Esophagus mucosa (tissue), 1 donor: ENCODE measurements at regions not wholly inside any gene's neighbourhood (a gene's known extent, or its start where the extent isn't known, plus 50 kb on each side); places are given as distances from the start of the nearest gene placed in this dataset.

Source experiments
- ATAC-seq: fragments of 200-7000 bp; cut with Tn5 transposase; one replicate; pipeline ENCODE4 v1.9.1; 2020
- donor health status: DM: yes; HTN: yes; CAD: no.

DNA sequence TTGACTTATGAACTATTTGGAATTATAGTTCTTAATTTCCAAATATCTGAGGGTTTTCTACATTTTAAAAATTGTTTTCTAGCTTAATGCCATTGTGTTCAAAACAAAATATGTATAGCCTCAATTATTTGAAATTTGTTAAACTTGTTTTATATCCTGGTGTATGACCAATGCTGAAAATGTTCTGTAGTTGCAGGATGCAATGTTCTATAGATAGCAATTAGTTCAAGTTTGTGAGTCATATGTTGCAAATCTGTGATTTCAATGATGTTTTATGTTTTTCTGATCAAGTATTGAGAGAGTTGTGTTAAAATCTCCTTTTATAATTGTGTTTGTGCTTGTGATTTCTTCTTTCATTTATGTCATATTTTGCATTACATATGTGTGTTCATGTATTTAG lies 517.5 kb downstream of the ADGRL2 start:
- ATAC-seq, result no peak

DNA sequence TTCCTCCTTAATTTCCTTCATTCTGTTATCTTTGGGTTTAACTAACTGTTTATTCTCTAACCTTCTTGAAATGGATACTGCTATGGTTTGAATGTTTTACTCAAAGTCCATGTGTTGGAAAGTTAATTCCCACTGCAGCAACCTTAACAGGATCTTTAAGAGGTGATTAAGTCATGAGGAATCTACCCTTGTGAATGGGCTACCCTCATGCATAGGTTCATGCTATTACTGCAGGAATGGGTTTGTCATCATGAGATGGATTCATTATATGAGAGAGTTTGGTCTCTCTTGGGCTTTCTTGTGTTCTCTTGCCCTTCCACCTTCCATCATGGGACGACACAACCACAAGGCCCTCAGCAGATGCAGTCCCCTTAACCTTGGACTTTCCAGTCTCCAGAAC lies 516.9 kb downstream of the ADGRL2 start:
- ATAC-seq, result no peak

DNA sequence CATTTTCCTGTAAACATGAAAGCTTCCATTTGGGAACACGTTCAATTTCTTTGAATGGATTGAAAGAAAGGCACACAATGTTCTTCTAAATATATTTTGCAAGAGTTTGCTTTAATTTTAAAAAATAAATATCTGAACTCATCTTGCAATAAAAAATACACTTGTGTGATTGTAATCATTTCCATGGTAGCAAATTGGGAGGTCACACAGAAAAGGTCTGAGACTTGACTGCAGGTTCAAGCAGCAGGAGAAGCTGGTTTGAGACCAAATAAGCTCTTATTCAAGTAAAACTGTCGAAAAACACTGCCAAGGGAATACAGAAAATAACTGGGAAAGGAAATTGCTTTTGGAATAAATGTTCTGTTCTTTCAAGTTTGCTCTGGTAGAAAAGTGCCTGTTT lies 498.9 kb downstream of the ADGRL2 start:
- no peak for ATAC-seq

DNA sequence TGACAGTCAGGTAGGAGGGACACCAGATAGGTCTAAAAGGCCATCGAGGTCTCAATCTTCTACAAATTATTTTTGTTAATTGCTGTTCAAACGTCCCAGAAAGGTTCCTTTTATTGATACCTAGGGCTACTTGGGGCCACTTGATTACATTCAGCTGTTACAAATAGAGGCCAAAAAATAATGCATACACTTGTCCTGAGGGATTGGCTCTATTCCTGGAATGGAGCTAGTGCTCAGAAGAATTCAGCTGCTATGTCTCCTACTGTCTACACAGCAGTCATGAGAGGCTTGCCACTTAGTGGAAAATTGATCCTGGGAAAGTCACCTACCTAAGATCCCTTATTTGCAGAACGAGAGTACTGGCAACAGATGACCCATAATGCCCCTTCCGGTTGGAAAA lies 498.3 kb downstream of the ADGRL2 start:
- no peak for ATAC-seq

DNA sequence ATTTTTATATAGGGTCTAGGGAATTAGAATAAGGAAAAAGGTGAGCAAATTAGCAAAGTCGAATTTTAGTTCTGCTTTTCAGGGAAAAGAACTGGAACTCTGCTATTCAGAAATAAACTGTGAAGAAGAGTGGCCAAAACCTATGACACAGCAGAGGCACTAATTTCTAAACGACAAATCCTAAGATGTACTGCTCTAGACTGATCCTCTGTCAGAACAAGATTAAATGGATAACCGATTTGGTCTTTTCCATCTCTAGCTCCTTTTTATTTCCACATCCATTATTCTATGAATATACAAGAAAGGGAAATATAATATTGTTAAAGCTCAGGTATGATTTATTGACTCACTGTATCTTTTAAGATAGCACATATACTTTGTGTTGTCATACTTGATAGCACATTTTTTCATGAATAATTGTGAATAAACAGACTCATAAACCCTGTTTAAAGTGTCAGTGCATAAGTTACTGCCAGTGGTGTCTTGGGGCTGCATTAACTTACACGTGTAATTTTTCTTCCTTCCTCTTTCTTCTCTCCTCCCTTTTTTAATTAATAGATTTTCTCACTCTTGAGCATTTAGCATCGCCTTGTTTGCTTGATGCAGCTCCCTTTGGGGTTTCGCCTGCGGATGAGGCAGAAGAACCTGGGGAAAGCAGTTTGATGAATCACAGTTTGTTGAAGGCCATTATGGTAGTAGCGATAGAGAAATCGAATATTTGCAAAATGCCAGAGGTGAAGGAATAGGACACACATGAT lies 496.6 kb downstream of the ADGRL2 start:
- no peak for ATAC-seq

DNA sequence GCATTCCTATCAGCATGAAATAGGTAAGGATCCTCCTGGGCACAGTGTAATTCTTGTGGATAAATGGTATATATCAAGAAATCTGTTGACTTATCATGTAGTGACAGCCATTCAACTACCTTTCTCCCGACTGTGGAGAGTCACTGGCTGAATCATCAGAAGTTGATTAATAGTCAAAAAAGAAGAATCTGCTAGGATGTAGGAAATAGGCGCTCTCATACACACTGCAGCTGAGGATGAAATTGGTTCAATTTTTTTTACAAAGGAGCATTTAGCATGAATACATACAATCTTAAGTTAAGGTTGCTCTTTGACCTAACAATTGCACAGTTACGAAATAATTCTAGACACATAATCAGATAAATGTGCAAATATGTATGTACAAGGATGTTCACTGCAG lies 486.8 kb downstream of the ADGRL2 start:
- no peak for ATAC-seq

DNA sequence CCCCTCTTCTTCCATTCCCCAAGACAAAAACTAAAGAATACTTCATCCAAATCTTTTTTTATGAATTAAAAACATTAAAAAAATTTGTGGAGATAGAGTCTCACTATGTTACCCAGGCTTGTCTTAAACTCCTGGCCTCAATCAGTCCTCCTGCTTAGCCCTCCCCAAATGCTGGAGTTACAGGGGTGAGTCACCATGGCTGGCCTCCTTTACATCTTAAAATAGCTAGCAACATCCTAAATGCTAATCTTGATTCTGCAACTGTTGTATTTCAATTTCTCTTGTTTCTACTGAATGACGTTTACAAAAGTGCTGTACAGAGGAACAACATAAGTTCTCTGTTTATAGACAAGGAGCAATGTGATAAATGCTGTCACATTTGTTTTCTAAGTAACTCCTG lies 483.5 kb downstream of the ADGRL2 start:
- ATAC-seq, result no peak

DNA sequence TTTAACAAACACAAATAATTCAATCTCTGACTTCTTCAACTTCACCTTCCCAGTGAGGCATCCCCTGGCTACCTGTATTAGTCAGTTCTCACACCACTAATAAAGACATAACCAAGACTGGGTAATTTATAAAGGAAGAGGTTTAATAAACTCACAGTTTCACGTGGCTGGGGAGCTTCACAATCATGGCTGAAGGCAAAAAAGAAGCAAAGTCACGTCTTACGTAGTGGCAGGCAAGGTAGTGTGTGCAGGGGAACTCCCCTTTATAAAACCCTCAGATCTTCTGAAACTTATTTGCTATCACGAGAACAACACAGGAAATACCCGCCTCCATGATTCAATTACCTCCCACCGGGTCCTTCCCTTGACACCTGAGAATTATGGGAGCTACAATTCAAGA lies 478.5 kb downstream of the ADGRL2 start:
- ATAC-seq, result no peak

DNA sequence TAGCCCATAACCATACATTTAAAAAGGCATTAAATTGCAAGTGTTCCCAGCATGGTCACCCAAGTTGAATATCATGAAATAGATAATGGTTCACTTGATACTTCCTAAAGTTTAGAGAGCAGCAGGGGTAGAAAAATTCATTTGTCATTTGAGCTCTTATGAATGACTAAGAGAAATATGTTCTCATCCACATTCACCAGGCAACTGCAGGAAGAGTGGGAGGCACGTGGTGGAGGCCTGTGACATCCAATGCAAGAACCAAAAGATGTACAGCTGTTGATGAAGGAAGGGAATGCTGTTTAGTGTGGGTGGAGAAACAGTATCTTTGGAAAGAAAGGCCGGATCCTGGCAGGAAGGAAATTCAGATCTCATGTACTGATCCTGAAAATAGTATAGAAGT lies 473.1 kb downstream of the ADGRL2 start:
- ATAC-seq, result no peak

DNA sequence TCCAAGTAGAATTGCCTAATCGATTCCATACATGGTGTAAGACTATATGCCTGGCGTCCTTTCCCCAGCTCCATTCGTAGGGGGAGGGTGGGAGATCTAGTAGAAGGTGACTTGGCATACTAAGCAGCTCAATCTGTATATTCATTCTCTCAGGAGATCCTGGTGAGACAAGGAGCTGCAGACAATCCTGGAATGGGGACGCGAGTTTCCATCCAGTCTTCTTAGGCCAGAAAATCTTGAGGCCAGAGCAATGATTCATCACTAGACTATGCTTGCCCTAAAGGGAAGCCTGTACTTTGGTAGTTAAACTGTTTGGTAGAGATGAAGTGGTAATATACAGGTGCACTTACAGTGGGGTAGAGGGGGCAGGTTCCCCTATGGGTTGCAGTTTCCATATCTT lies 468.7 kb downstream of the ADGRL2 start:
- peak; percentile 15 for ATAC-seq

DNA sequence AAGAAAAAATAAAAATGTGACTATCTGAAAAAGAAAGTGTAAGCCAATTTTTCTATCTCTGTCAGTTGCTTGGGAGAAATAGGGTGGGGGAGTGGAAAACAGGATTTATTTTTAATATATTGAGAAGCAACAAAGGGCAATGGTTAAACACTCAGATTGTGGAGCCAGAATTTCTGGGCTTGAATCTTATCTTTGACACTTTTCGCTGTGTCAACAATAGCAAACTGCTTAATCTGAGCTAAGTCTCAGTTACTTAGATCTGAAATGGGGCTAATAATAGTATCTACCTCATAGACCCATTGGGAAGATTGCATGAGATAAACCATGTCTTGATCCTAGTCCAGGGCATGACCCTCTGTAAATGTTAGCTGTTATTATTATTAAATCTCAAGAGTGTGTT lies 468.1 kb downstream of the ADGRL2 start:
- no peak for ATAC-seq

DNA sequence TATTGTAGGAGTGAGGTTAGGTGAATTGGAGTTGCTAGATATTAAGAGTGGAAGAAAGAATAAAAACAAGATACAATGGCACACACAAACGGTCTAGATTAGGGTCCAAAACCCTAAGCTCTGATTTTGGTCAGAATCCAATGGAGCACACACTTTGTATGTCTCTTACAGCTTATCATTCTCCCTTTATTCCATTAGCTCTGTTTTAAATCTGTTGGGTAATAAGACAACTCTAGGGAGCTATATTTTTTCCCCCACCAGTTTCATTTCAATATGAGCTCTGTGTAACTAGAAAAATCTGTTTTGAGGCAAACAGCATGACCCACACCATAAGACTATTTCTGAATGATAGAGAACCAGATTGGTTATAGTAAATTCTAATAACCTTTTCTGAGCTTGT lies 465.6 kb downstream of the ADGRL2 start:
- no peak for ATAC-seq

DNA sequence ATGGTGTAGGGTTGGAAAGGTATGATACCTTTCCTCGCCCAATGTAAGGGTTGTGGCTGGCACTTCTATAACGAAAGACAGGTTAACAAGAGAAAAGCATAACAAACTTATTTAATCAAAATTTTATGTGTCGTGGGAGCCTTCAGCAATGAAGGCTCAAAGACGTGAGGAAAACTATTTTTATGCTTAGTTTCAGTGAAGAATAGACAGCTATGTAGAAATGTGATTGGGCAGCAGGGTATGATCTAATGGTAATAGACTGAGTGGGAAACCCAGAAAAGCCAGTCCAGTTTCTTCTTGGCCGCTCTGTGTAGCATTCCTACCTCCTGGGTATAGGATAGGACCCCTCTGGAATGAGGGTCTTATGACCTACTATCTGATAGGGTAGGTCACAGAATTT lies 464.7 kb downstream of the ADGRL2 start:
- ATAC-seq, result no peak

DNA sequence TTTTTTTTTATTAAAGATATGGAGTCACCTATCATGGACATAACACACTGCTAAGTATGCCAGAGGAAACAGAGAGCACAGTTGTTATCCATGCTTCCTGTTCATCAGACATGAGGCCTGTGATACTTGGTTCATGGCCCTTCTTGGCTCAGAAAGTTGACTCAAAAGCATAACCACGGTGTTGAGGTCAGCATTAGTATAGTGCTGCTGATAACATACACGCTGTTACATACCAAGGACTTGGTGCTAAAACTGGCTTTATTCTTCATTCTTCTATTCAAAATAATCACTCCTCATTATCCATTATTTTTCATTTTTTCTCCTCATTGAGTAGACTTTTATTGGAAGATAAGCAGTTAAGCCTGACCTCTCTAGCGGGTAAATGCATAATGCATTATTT lies 464.1 kb downstream of the ADGRL2 start:
- ATAC-seq, result no peak

DNA sequence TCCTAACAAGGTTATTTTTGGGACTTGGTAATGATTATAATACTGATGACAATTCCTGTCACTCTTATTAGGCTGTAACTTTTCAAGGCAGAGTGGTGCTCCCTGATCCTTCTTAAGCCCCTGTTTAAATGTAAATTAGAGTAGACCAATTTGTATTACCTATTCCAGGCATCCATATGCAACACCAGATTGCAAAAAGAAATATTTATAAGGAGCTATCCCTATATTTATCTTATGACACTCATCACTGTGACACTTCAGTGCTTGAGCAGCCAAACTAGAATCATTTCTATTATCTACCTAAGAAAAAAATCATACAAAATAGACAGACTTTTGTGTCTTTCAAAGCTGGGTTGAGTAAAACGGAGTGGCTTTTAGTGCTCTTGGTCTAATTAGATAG lies 462.7 kb downstream of the ADGRL2 start:
- no peak for ATAC-seq

DNA sequence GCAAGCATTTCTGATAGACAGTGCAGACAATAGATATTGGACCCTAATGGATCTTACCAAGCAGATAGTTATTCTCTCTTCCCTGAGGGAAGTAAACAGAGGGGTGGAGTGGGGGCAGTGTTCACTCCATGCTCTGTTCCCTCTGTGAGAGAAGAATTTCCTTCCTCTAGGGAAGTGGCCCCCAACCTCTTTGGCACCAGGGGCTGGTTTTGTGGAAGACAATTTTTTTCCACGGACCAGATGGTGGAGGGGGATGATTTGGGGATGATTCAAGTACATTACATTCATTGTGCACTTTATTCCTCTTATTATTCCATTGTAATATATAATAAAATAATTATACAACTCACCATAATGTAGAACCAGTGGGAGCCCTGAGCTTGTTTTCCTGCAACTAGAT lies 459.9 kb downstream of the ADGRL2 start:
- no peak for ATAC-seq

DNA sequence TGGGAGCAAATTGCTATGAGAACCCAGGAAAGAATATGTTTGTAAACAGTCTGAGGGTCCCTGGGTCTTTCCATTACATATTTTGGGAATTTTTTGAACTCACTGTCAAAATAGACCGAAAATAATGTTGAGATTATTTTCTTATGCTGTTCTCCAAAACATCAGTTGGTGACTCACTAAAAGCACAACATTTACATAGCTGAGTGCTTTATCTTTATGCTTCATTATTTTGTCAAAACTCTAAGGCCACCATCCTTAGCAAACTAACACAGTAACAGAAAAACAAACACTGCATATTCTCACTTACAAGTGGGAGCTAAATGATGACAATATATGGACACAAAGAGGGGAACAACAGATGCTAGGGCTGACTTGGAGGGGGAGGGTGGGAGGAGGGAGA lies 459.3 kb downstream of the ADGRL2 start:
- no peak for ATAC-seq

DNA sequence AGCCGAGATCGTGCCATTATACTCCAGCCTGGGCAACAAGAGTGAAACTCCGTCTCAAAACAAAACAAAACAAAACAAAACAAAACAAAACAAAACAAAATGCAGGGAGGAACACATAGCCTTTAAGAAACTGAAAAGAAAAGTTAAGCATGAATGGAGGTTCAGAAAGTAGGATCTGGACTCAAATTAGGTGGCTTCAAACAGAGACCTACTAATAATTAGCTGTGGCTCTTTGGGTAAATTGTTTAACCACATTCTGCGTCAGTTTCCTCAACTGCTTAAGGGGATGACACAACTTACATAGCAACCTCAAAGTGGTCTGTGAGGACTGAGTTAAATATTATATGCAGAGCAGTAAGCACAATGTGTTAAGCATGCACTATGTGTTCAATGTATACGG lies 458.2 kb downstream of the ADGRL2 start:
- no peak for ATAC-seq

DNA sequence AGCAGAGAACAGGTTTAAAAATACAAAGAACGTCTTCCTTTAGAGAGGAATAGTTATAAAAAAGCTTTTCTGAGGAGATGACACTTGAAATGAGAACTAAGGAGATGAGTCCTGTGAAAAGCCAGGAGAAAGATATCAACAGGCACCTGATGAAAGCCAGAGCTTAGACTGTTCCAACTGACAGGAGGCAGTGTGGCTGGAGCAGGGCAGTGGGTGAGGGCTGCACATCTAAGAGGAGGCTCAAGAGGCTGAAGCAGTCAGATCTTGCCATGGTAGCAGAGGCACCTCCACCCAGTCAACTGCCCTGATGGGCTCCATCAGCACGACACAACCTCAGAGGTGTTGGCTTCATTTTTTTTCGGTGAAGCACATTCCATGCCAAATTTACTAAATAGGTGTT lies 445.3 kb downstream of the ADGRL2 start:
- ATAC-seq, result no peak

DNA sequence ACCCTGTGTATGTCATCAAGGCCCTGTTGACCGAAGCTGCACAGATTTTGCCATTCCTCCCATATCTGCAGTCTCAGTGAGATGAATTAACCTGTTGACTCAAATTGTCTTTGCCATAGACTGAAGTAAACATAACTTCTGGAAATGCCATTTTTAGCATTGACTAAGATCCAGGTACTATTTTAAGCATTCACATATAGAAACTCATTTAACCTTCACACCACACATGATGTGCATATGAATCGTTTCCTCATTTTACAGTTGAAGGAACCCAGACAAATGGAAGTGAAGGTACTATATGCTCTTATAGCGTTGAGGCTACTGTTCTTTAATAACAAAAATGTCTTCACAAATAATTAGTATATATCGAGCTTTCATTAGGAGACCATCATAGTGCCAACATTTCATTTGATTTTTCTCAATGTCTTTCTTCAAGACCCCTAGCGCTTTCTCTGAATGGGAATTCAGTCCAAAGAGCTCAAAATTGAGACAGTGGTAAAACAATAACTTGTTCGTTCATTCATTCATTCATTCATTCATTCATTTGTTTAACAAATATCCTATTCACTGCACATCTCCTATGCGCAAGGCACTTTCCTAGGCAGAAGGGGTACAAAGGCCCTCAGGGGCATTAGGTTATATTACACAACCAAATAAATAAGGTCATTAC lies 444.7 kb downstream of the ADGRL2 start:
- ATAC-seq, result no peak

DNA sequence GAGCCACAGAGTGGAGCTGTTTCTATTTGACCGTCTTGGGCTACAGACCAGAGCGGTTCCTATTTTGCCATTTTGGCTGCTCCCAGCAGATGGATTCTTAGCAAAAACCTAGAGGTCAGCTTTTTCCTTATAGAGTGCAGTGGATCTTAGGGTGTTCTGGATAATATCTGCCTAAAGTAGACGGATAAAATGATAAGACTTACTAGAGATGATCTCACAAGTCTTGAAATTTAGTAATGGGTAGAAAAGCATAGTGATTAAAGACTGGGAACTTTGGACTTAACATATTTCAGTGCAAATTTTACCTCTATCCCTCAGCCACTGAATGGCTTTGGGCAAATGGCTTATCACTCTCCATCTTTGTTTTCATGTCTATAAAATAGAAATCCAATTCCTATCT lies 439.8 kb downstream of the ADGRL2 start:
- no peak for ATAC-seq

DNA sequence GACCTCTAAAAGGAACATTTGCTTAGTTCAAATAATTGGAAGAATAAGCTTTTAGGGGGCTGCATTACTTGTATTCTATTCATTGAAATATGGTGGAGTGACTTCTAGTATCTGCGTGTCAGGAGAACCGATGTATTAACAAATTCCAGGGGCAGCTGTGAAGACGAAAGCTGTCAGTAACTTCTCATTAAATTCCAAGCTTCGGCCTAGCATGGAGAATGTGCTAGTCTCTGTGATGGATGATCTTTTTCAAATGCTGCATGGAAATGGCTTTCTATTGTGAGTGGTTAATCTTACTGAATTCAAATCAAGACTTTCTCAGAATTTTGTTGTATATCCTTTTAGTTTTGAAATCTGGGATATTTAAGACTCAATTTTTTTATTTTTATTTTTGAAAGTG lies 429.9 kb downstream of the ADGRL2 start:
- no peak for ATAC-seq

DNA sequence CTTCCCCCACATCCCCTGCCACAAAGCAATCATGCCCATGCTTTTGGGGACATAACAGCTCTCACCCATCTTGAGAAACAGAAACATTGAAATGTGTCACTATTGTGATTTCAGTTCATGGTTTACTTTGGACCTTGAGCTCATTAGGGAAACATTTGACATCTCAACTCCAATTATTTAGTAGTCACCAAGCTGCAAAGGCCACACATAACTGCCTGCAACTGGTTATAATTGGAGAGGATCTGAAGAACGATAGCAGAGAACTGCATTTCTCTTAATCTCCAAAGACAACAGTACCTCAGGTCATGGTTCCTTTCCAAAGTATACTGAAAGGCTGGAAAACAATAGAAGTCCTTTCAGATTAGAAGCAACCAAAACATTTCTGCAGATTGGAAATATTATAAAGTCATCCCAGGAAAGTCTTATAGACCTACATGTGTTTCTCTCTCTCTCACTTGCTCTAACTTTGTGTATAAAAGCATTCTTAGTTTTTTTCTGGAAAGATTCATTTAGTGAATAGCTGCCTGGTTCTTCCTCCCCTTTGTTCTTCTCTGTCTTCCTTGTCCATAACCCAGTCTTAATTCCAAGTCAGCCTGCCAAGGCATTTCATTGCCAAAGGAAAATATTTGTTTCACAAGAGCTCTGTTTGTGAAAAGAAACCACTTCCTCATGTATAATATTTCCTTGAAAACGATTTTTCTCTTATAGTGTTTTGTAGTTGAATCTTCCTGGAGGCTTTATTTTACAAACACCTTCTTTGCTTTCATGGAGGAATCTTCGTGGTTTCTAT lies 426.8 kb downstream of the ADGRL2 start:
- peak; percentile 44 for ATAC-seq

DNA sequence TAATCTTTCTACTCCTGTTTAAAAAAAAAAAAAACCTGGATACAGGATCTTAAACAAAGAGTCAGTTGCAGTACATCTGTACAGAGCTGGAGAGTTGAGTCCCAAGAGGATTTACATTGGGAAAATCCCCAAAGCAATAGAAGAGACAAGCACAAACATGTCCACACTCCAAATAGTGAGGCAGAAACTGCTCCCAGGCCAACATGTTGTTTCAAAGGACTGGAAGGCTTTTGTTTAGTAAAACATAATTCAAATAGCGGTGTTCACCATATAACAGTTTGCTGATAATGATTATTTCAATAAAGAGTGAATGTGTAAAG lies 425.4 kb downstream of the ADGRL2 start:
- ATAC-seq, result peak; percentile 85
